Upper lobe of left lung (tissue), 6 donors: ENCODE measurements at regions not wholly inside any gene's neighbourhood (a gene's known extent, or its start where the extent isn't known, plus 50 kb on each side); places are given as distances from the start of the nearest gene placed in this dataset.

Experiments
- ATAC-seq, 2 donors: fragments of 200-7000 bp; cut with Tn5 transposase; one replicate each; pipeline ENCODE4 v1.9.1; 2022; ENCODE audit warnings: mild to moderate bottlenecking in 2 of 2, moderate library complexity in 2 of 2; ENCODE audit not compliant: low FRiP score in 2 of 2
- DNase-seq, 2 donors: peaks; one replicate each; pipeline ENCODE4 v3.0.0-alpha.2; 2019 to 2020
- H3K27ac ChIP-seq, 4 donors: fragments of 200-600 bp; sonication (generic); one replicate each; pipeline ENCODE4 v1.5.1; 2016 to 2019
- H3K27me3 ChIP-seq, 4 donors: fragments of 200-600 bp; sonication (generic); one replicate each; pipeline ENCODE4 v1.5.1; 2017 to 2019
- H3K36me3 ChIP-seq, 4 donors: fragments of 200-600 bp; sonication (generic); one replicate each; pipeline ENCODE4 v1.5.1; 2016 to 2019
- H3K4me1 ChIP-seq, 4 donors: fragments of 200-600 bp; sonication (generic); one replicate each; pipeline ENCODE4 v1.5.1; 2018 to 2019
- H3K4me3 ChIP-seq, 4 donors: fragments of 200-600 bp; sonication (generic); one replicate each; pipeline ENCODE4 v1.5.1; 2017 to 2019; ENCODE audit warnings: mild to moderate bottlenecking in 2 of 4, moderate library complexity in 1 of 4
- H3K9me3 ChIP-seq, 4 donors: fragments of 200-600 bp; sonication (generic); one replicate each; pipeline ENCODE4 v1.5.1; 2018 to 2019
- CTCF ChIP-seq, 6 experiments: fragments of 450-650 bp in 4 of 6; fragments of 200-600 bp in 2 of 6; sonication (generic) in 2 of 6; IDR thresholded peaks; one replicate each; pipeline ENCODE4 v1.5.1; 2016 to 2019; ENCODE audit warnings: antibody characterized with exemption in 6 of 6
- EP300 ChIP-seq, 4 donors: sonication (generic); formaldehyde crosslinking; IDR thresholded peaks; one replicate each; pipeline ENCODE4 v1.5.1; 2017; ENCODE audit warnings: antibody characterized with exemption in 4 of 4, control low read depth in 2 of 4
- POLR2A ChIP-seq, 4 donors: fragments of 450-650 bp; IDR thresholded peaks; one replicate each; pipeline ENCODE4 v1.5.1; 2016 to 2017; ENCODE audit warnings: antibody characterized with exemption in 4 of 4, mild to moderate bottlenecking in 2 of 4
- POLR2AphosphoS5 ChIP-seq, 2 donors: sonication (generic); formaldehyde crosslinking; IDR thresholded peaks; one replicate each; pipeline ENCODE4 v1.5.1; 2017; ENCODE audit warnings: antibody characterized with exemption in 2 of 2
- WGBS, 2 donors: methylation state at CpG; one replicate each; pipeline ENCODE4 v1.1.5; 2017 to 2018; 5-methylcytosine and 5-hydroxymethylcytosine counted together
- donor health status: DM: no; HTN: no; CAD: no; lungs with moderate emphysema.
- donor health status: DM: no; HTN: yes; CAD: no; lungs with severe emphysema.

DNA sequence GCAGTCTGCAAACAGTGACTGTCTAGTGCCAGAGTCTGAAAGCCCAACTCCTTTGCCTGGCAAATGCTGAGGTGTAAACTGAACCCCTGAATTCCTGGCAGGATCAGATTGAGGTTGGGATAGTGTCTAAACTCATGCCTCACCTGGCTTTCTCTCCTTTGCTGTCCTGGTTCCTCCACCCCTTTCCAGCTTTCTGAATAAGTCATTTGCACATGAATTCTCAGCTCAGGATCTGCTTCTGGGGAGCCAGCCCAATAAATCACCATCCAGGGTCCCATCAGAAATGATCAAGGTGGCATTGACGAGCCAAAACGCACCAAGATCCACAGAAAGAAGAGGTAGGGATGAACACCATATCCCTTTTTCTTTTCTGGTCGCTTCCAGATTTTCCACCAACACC, 301.6 kb downstream of the LRFN2 start:
- H3K27me3 ChIP-seq = no peaks in the 10 kb centered on the region
- no peak for DNase-seq
- H3K27ac ChIP-seq = no peak overlapping the region
- H3K4me3 ChIP-seq = no peak overlapping the region
- no peaks in the 10 kb centered on the region for H3K9me3 ChIP-seq
- no peak for TF ChIP-seq CTCF (IDR thresholded peaks at IDR 0.05)
- ATAC-seq = no peak
- WGBS, 2 donors = 49 to 63% methylated on average over 3 of the region's 3 CpGs
- no peaks in the 10 kb centered on the region for H3K4me1 ChIP-seq
- H3K36me3 ChIP-seq = no peaks in the 10 kb centered on the region

DNA sequence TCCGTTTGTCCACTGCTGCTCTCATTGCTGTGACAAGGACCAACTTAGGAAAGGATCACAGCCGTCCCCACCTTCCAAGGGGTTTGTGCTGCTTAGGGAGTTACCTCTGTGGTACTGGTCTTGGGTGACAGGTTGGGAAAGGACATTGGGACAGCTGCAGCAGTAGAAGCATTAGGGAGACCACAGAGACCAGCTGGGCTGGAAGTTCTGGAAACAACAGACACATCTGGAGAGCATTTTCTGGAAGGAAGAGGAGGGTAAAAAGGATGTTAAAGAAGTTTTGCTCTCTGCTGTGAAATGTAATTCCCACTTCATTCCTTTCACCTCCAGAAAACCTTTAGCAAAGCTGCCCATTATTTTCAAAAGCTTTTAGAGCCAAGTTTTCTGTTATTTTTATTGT, 304.2 kb downstream of the LRFN2 start:
- no peaks in the 10 kb centered on the region for H3K27me3 ChIP-seq
- no peak overlapping the region for H3K27ac ChIP-seq
- H3K4me3 ChIP-seq = no peak overlapping the region
- no peaks in the 10 kb centered on the region for H3K9me3 ChIP-seq
- TF ChIP-seq POLR2A (IDR thresholded peaks at IDR 0.05) (no peak), EP300 (IDR thresholded peaks at IDR 0.05) (no peak), CTCF (IDR thresholded peaks at IDR 0.05) (no peak), POLR2AphosphoS5 (IDR thresholded peaks at IDR 0.05) (no peak)
- H3K36me3 ChIP-seq = no peaks in the 10 kb centered on the region
- ATAC-seq = no peak
- no peak for DNase-seq
- WGBS, 2 donors = 86 to 93% methylated on average over 2 of the region's 2 CpGs
- no peaks in the 10 kb centered on the region for H3K4me1 ChIP-seq

GRCh38 chr6:40281402-40281801, 305.8 kb downstream of the LRFN2 start:
- ATAC-seq (no peak), DNase-seq (no peak)
- no peak overlapping the region for H3K4me3 ChIP-seq
- no peaks in the 10 kb centered on the region for H3K4me1 ChIP-seq
- H3K27ac ChIP-seq = no peak overlapping the region
- no peak for TF ChIP-seq EP300 (IDR thresholded peaks at IDR 0.05)
- no peak for TF ChIP-seq POLR2A (IDR thresholded peaks at IDR 0.05)
- TF ChIP-seq CTCF (IDR thresholded peaks at IDR 0.05) = no peak
- TF ChIP-seq POLR2AphosphoS5 (IDR thresholded peaks at IDR 0.05) = no peak
- 80 to 86% methylated on average over 5 of the region's 5 CpGs for whole genome bisulfite sequencing, 2 donors
- H3K27me3 ChIP-seq = no peaks in the 10 kb centered on the region
- H3K9me3 ChIP-seq = no peaks in the 10 kb centered on the region
- no peaks in the 10 kb centered on the region for H3K36me3 ChIP-seq

- Histone ChIP-seq H3K27me3 (no peaks in the 10 kb centered on the region), H3K4me1 (no peaks in the 10 kb centered on the region), H3K36me3 (no peaks in the 10 kb centered on the region), H3K27ac (no peak overlapping the region), H3K4me3 (no peak overlapping the region), H3K9me3 (no peaks in the 10 kb centered on the region)
- ATAC-seq (no peak), DNase-seq (no peak)
- 71 to 80% methylated on average over 3 of the region's 3 CpGs for WGBS, 2 donors
- TF ChIP-seq CTCF (IDR thresholded peaks at IDR 0.05) (no peak), POLR2AphosphoS5 (IDR thresholded peaks at IDR 0.05) (no peak), EP300 (IDR thresholded peaks at IDR 0.05) (no peak), POLR2A (IDR thresholded peaks at IDR 0.05) (no peak)
These were observed 306.9 kb downstream of the LRFN2 start for GRCh38 chr6:40280231-40280630.

DNA sequence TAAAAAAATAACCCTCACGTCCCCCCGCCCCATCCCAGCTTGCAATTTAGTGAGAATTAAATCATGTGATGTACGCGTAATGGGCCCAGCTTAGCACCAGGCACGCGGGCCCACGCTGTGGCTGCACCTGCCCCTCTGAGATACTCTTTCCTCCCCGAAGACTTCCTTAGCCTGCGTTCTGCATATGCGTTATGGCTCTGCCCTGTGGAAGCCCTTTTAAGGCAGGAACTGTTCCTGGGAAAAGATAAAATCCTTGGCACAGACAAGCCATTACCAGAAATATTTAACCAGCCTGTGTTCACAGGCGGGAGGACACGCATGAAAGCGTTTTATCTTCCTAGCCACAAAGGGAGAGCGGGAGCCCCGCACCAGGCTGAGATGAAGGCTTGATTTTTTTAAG, 311.0 kb downstream of the LRFN2 start:
- no peak overlapping the region for H3K27ac ChIP-seq
- no peak overlapping the region for H3K4me3 ChIP-seq

More for the DNA sequence above, 311.0 kb downstream of the LRFN2 start:
- no peaks in the 10 kb centered on the region for H3K9me3 ChIP-seq
- no peaks in the 10 kb centered on the region for H3K4me1 ChIP-seq
- H3K27me3 ChIP-seq = no peaks in the 10 kb centered on the region
- TF ChIP-seq EP300 (IDR thresholded peaks at IDR 0.05) (no peak), POLR2A (IDR thresholded peaks at IDR 0.05) (no peak), POLR2AphosphoS5 (IDR thresholded peaks at IDR 0.05) (no peak), CTCF (IDR thresholded peaks at IDR 0.05) (no peak)
- 88 to 90% methylated on average over 15 of the region's 15 CpGs for WGBS, 2 donors
- no peaks in the 10 kb centered on the region for H3K36me3 ChIP-seq
- no peak for ATAC-seq
- DNase-seq = peak in 1 of 2 donors; percentile 21
